Activated T-cell treated with anti-CD3 and anti-CD28 coated beads, Interleukin-2, amount 50 U/mL, for 24 hours (primary cell): ENCODE measurements at regions not wholly inside any gene's neighbourhood (a gene's known extent, or its start where the extent isn't known, plus 50 kb on each side); places are given as distances from the start of the nearest gene placed in this dataset.

Experiments used
- DNase-seq: peaks from one replicate; pipeline ENCODE4 v3.0.0-alpha.2; 2020
- H3K27ac Mint-ChIP-seq: 2 replicates; pipeline ENCODE4 v1.8.0; 2020; ENCODE audit warnings: mild to moderate bottlenecking, mixed read lengths
- H3K27me3 Mint-ChIP-seq: 2 replicates; pipeline ENCODE4 v1.8.0; 2020; ENCODE audit warnings: mixed read lengths
- H3K36me3 Mint-ChIP-seq: 2 replicates; pipeline ENCODE4 v1.8.0; 2020; ENCODE audit warnings: low read depth, mixed read lengths
- H3K4me1 Mint-ChIP-seq: 2 replicates; pipeline ENCODE4 v1.8.0; 2020; ENCODE audit warnings: low read depth, mixed read lengths
- H3K4me3 Mint-ChIP-seq: 2 replicates; pipeline ENCODE4 v1.8.0; 2020; ENCODE audit warnings: mild to moderate bottlenecking, moderate library complexity, mixed read lengths
- H3K9me3 Mint-ChIP-seq: 2 replicates; pipeline ENCODE4 v1.8.0; 2020; ENCODE audit warnings: mixed read lengths

- no peak for DNase-seq
- Mint-ChIP-seq H3K4me3 (no peak overlapping the region), H3K4me1 (peaks cover 22% of the 10 kb centered on the region)
Observed at GRCh38 chr2:148567716-148568115, 76.8 kb upstream of the EPC2 start.

GRCh38 chr2:148568597-148568996 lies 76.0 kb upstream of the EPC2 start:
- peak overlapping the region; percentile 18 for H3K27ac Mint-ChIP-seq
- H3K27me3 Mint-ChIP-seq = no peaks in the 10 kb centered on the region
- no peak overlapping the region for H3K4me3 Mint-ChIP-seq
- peaks cover 22% of the 10 kb centered on the region for H3K4me1 Mint-ChIP-seq
- DNase-seq = no peak
- no peaks in the 10 kb centered on the region for H3K9me3 Mint-ChIP-seq
- no peaks in the 10 kb centered on the region for H3K36me3 Mint-ChIP-seq

More at GRCh38 chr2:148567716-148568115, 76.8 kb upstream of the EPC2 start:
- Mint-ChIP-seq H3K27me3 (no peaks in the 10 kb centered on the region), H3K36me3 (no peaks in the 10 kb centered on the region), H3K9me3 (no peaks in the 10 kb centered on the region), H3K27ac (no peak overlapping the region)

GRCh38 chr2:148569221-148569620 lies 75.3 kb upstream of the EPC2 start:
- Mint-ChIP-seq H3K27ac (no peak overlapping the region), H3K4me1 (peaks cover 22% of the 10 kb centered on the region), H3K36me3 (no peaks in the 10 kb centered on the region), H3K27me3 (no peaks in the 10 kb centered on the region), H3K4me3 (no peak overlapping the region), H3K9me3 (no peaks in the 10 kb centered on the region)
- no peak for DNase-seq

GRCh38 chr2:148570989-148571388 lies 73.6 kb upstream of the EPC2 start:
- Mint-ChIP-seq H3K27ac (no peak overlapping the region), H3K4me3 (no peak overlapping the region), H3K9me3 (no peaks in the 10 kb centered on the region), H3K4me1 (peaks cover 24% of the 10 kb centered on the region), H3K36me3 (no peaks in the 10 kb centered on the region), H3K27me3 (no peaks in the 10 kb centered on the region)
- DNase-seq = no peak

GRCh38 chr2:148577845-148578492 lies 66.6 kb upstream of the EPC2 start:
- no peak for DNase-seq
- Mint-ChIP-seq H3K4me1 (peaks cover 5% of the 10 kb centered on the region), H3K27ac (no peak overlapping the region), H3K4me3 (no peak overlapping the region), H3K36me3 (no peaks in the 10 kb centered on the region), H3K9me3 (no peaks in the 10 kb centered on the region), H3K27me3 (peaks cover 9% of the 10 kb centered on the region)

- DNase-seq = no peak
- Mint-ChIP-seq H3K36me3 (no peaks in the 10 kb centered on the region), H3K27me3 (peaks cover 9% of the 10 kb centered on the region), H3K27ac (no peak overlapping the region), H3K9me3 (no peaks in the 10 kb centered on the region), H3K4me3 (no peak overlapping the region), H3K4me1 (peaks cover 10% of the 10 kb centered on the region)
Observed at GRCh38 chr2:148578493-148578884, 66.1 kb upstream of the EPC2 start.

GRCh38 chr2:148582679-148583511 lies 61.7 kb upstream of the EPC2 start:
- Mint-ChIP-seq H3K27me3 (peaks cover 9% of the 10 kb centered on the region), H3K36me3 (no peaks in the 10 kb centered on the region), H3K4me1 (peaks cover 5% of the 10 kb centered on the region), H3K9me3 (no peaks in the 10 kb centered on the region), H3K27ac (no peak overlapping the region), H3K4me3 (no peak overlapping the region)
- no peak for DNase-seq

GRCh38 chr2:148585696-148586095 lies 58.9 kb upstream of the EPC2 start:
- H3K9me3 Mint-ChIP-seq = no peaks in the 10 kb centered on the region
- H3K4me3 Mint-ChIP-seq = no peak overlapping the region
- H3K27ac Mint-ChIP-seq = no peak overlapping the region
- no peaks in the 10 kb centered on the region for H3K36me3 Mint-ChIP-seq
- no peak for DNase-seq
- H3K27me3 Mint-ChIP-seq = no peaks in the 10 kb centered on the region
- peaks cover 10% of the 10 kb centered on the region for H3K4me1 Mint-ChIP-seq

- DNase-seq = no peak
- no peak overlapping the region for H3K27ac Mint-ChIP-seq
- no peaks in the 10 kb centered on the region for H3K36me3 Mint-ChIP-seq
- H3K4me3 Mint-ChIP-seq = no peak overlapping the region
- no peaks in the 10 kb centered on the region for H3K9me3 Mint-ChIP-seq
- peaks cover 13% of the 10 kb centered on the region for H3K4me1 Mint-ChIP-seq
- no peaks in the 10 kb centered on the region for H3K27me3 Mint-ChIP-seq
Observed at GRCh38 chr2:148586522-148587128, 57.9 kb upstream of the EPC2 start.

GRCh38 chr2:148590612-148591011 lies 53.9 kb upstream of the EPC2 start:
- no peaks in the 10 kb centered on the region for H3K27me3 Mint-ChIP-seq
- H3K27ac Mint-ChIP-seq = peak overlapping the region; percentile 8
- DNase-seq = no peak
- no peaks in the 10 kb centered on the region for H3K36me3 Mint-ChIP-seq
- H3K9me3 Mint-ChIP-seq = no peaks in the 10 kb centered on the region
- H3K4me1 Mint-ChIP-seq = peaks cover 7% of the 10 kb centered on the region
- H3K4me3 Mint-ChIP-seq = no peak overlapping the region

- no peaks in the 10 kb centered on the region for H3K27me3 Mint-ChIP-seq
- no peak for DNase-seq
- H3K9me3 Mint-ChIP-seq = no peaks in the 10 kb centered on the region
- H3K27ac Mint-ChIP-seq = no peak overlapping the region
- H3K4me1 Mint-ChIP-seq = peaks cover 7% of the 10 kb centered on the region
- no peaks in the 10 kb centered on the region for H3K36me3 Mint-ChIP-seq
- H3K4me3 Mint-ChIP-seq = no peak overlapping the region
Observed at GRCh38 chr2:148592791-148593190, 51.8 kb upstream of the EPC2 start.

- H3K36me3 Mint-ChIP-seq = no peaks in the 10 kb centered on the region
- H3K27me3 Mint-ChIP-seq = no peaks in the 10 kb centered on the region
- H3K4me1 Mint-ChIP-seq = peaks cover 7% of the 10 kb centered on the region
- no peak overlapping the region for H3K4me3 Mint-ChIP-seq
- H3K27ac Mint-ChIP-seq = no peak overlapping the region
- DNase-seq = no peak
- H3K9me3 Mint-ChIP-seq = no peaks in the 10 kb centered on the region
Observed at GRCh38 chr2:148593421-148593820, 51.1 kb upstream of the EPC2 start.

- DNase-seq = no peak
- Mint-ChIP-seq H3K9me3 (no peaks in the 10 kb centered on the region), H3K27ac (no peak overlapping the region), H3K36me3 (no peaks in the 10 kb centered on the region), H3K4me3 (no peak overlapping the region), H3K4me1 (peaks cover 8% of the 10 kb centered on the region), H3K27me3 (no peaks in the 10 kb centered on the region)
Observed at GRCh38 chr2:148594216-148594615, 50.3 kb upstream of the EPC2 start.
